Heart left ventricle (tissue), 16 donors: ENCODE measurements at regions not wholly inside any gene's neighbourhood (a gene's known extent, or its start where the extent isn't known, plus 50 kb on each side); places are given as distances from the start of the nearest gene placed in this dataset.

Source experiments
- ATAC-seq, 4 donors: fragments of 200-7000 bp; cut with Tn5 transposase; one replicate each; pipeline ENCODE4 v1.9.1; 2020 to 2022; ENCODE audit warnings: moderate library complexity in 4 of 4, mild to moderate bottlenecking in 3 of 4, moderate number of reproducible peaks in 1 of 4
- DNase-seq, 5 donors: peaks; one replicate each; pipeline ENCODE4 v3.0.0-alpha.2; 2020
- H3K27ac ChIP-seq, 12 donors: fragments of 200-600 bp; sonication (generic) in 4 of 12; one replicate each; pipeline versions ENCODE4 v1.5.0 to v1.8.0; 2016 to 2022; ENCODE audit warnings: mild to moderate bottlenecking in 2 of 12
- H3K27me3 ChIP-seq, 9 donors: fragments of 200-600 bp; sonication (generic) in 2 of 9; one replicate each; pipeline versions ENCODE4 v1.5.1 to v1.8.0; 2016 to 2022; ENCODE audit warnings: mild to moderate bottlenecking in 3 of 9
- H3K36me3 ChIP-seq, 9 donors: fragments of 200-600 bp; sonication (generic) in 2 of 9; one replicate each; pipeline versions ENCODE4 v1.5.0 to v1.8.0; 2018 to 2022; ENCODE audit warnings: mild to moderate bottlenecking in 2 of 9
- H3K4me1 ChIP-seq, 12 donors: fragments of 200-600 bp; sonication (generic) in 4 of 12; one replicate each; pipeline versions ENCODE4 v1.5.0 to v1.8.0; 2016 to 2022; ENCODE audit warnings: mild to moderate bottlenecking in 3 of 12
- H3K4me3 ChIP-seq, 12 donors: fragments of 200-600 bp; sonication (generic) in 4 of 12; one replicate each; pipeline versions ENCODE4 v1.5.0 to v1.8.0; 2017 to 2022; ENCODE audit warnings: mild to moderate bottlenecking in 9 of 12, moderate library complexity in 4 of 12
- H3K9me3 ChIP-seq, 12 donors: fragments of 200-600 bp; sonication (generic) in 4 of 12; one replicate each; pipeline versions ENCODE4 v1.5.0 to v1.8.0; 2016 to 2022; ENCODE audit warnings: mild to moderate bottlenecking in 1 of 12
- POLR2A ChIP-seq, 2 donors: fragments of 450-650 bp; IDR thresholded peaks; one replicate each; pipeline ENCODE4 v1.6.1; 2017; ENCODE audit warnings: antibody characterized with exemption in 2 of 2, mild to moderate bottlenecking in 2 of 2, moderate library complexity in 2 of 2
- WGBS, 4 donors: extraction: QIAGEN DNeasy Blood & Tissue Kit in 2 of 4; methylation state at CpG; one replicate each; pipeline versions ENCODE4 v1.1.5 to v1.1.7; 2013 to 2018; 5-methylcytosine and 5-hydroxymethylcytosine counted together
- intact Hi-C, 10 donors: fragments of 100-400 bp; cut with DNase I; formaldehyde crosslinking; loops; one replicate each; pipeline versions ENCODE4 v1.11.1 to v1.14.2; 2022
- TF ChIP-seq, protein P1 (sequence below), 12 donors: fragments of 200-600 bp; sonication (generic) in 4 of 12; IDR thresholded peaks; one replicate each; pipeline versions ENCODE4 v1.5.0 to v1.8.0; 2018 to 2022; ENCODE audit warnings: antibody characterized with exemption in 12 of 12, mild to moderate bottlenecking in 5 of 12
- donor health status: ischemic (EF 13 %, LVEDD 7.1; RV severe dilation, severe dysfunction).
- donor health status: healthy with polysubstance abuse.
- donor health status: DM: no; HTN: yes; CAD: no.
- donor health status: DM: no; HTN: no; CAD: no.
- donor health status: ischemic (EF 25% LVEDD 6.9; RV normal size, moderate dysfunction).
- donor health status: ischemic (EF 25% LVEDD 5.7; RV mildly dilated, moderate dysfunction).
- donor health status: healthy.
- donor health status: DM: yes; HTN: yes; CAD: no.
- donor health status: ischemic (EF 35%, LVEDD 5.7; RV mildly dilated, moderate dysfunction).
- donor health status: nonischemic (EF 11% LVEDD 7.7; RV severe dilation, severe dysfunction).
- donor health status: DM: yes; HTN: yes; CAD: no.
- donor health status: PGD.
- donor health status: ischemic (EF 29% LVEDD 5.4; RV normal size, mild dysfunction).
- donor health status: nonischemic (EF 23%, LVEDD 6.1; RV moderate dilation, normal function).

DNA sequence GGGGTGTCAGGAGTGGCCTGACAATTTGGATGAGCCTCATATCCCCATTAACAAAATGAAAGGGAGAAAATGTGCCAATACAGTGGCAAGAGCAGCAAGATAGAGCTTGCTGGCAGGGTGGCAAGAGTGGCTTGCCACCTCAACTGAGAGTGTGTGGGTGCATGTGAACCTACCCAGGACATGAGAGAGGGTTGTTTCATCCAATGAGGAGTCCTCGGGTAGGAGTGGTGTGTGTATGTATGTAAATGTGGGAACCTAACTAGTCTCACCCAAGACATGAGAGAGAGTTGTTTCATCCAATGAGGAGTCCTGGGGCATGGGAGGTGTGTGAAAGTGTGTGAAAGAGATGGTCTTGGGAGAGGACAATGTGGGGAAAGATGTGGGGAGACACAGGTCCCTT is 234.2 kb downstream of the RPS4Y2 start:
- Histone ChIP-seq H3K9me3 (no peaks in the 10 kb centered on the region), H3K36me3 (no peaks in the 10 kb centered on the region), H3K4me3 (no peak overlapping the region), H3K27me3 (no peaks in the 10 kb centered on the region), H3K4me1 (no peaks in the 10 kb centered on the region), H3K27ac (no peak overlapping the region)
- no peak for DNase-seq
- 41 to 58% methylated on average over 1 of the region's 1 CpG; no CpG with 5 or more reads in 2 of the 4 donors for WGBS, 4 donors
- intact Hi-C loops: no loop called here
- TF ChIP-seq, protein P1, sequence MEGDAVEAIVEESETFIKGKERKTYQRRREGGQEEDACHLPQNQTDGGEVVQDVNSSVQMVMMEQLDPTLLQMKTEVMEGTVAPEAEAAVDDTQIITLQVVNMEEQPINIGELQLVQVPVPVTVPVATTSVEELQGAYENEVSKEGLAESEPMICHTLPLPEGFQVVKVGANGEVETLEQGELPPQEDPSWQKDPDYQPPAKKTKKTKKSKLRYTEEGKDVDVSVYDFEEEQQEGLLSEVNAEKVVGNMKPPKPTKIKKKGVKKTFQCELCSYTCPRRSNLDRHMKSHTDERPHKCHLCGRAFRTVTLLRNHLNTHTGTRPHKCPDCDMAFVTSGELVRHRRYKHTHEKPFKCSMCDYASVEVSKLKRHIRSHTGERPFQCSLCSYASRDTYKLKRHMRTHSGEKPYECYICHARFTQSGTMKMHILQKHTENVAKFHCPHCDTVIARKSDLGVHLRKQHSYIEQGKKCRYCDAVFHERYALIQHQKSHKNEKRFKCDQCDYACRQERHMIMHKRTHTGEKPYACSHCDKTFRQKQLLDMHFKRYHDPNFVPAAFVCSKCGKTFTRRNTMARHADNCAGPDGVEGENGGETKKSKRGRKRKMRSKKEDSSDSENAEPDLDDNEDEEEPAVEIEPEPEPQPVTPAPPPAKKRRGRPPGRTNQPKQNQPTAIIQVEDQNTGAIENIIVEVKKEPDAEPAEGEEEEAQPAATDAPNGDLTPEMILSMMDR (IDR thresholded peaks at IDR 0.05): no peak
- TF ChIP-seq POLR2A (IDR thresholded peaks at IDR 0.05): no peak
- no peak for ATAC-seq

DNA sequence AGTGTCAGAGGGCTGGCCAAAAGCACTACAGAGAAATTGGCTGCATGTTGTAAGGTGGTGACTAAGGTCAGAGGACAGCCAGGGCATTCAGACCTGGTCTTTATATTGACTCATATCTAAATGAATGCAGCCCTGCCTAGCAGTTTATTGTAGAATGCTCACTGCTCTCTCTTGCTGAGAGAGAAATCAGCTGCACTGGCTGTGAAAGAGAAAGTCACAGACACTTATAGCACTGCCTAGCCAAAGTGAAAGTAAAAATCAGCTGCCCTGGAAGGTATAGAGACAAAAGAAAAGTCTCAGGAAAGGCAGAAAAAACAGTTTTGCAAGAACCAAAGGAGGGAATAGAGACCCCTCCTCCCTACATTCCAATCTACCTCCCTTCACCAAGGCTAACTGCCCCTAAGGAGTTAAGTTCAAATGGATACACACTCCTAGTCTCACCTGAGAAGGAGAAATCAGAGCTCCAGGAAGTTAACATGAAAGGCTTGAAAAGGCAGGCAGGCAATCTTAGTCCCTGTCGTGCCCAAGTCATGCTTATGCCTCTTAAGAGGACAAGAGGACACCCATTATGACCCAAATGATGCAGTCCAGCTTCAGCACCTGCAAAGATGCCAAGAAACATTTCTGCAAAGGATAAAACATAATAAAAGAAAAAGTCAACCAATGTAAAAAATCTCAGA is 235.1 kb downstream of the RPS4Y2 start:
- Histone ChIP-seq H3K36me3 (no peaks in the 10 kb centered on the region), H3K4me1 (no peaks in the 10 kb centered on the region), H3K9me3 (no peaks in the 10 kb centered on the region), H3K27me3 (no peaks in the 10 kb centered on the region), H3K4me3 (no peak overlapping the region), H3K27ac (no peak overlapping the region)
- 6 to 7% methylated on average over 1 of the region's 1 CpG; no CpG with 5 or more reads in 2 of the 4 donors for WGBS, 4 donors
- intact Hi-C loops: no loop called here
- TF ChIP-seq, protein P1 (IDR thresholded peaks at IDR 0.05): no peak
- no peak for TF ChIP-seq POLR2A (IDR thresholded peaks at IDR 0.05)
- ATAC-seq: no peak
- DNase-seq: no peak

DNA sequence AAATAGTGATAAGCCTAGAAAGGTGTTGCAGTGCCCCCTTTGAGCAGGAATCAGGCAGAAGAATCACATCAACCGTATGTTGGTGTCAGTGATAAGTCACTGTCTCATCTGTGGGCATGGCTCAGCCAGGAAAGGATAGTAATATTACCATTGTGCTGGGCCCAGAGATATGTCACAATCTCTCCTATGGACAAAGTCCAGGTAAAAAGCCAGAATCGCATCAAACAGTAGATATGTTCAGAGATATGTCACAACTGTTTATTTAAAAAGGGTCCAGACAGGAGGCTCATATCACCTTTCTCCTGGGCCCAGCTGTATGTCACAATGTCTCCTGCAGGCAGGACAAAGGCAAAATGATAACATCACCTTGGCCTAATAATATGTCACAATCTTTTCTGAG is 241.4 kb downstream of the RPS4Y2 start:
- intact Hi-C loops: no loop called here
- H3K27ac ChIP-seq: no peak overlapping the region
- TF ChIP-seq, protein P1 (IDR thresholded peaks at IDR 0.05): no peak
- no peak for TF ChIP-seq POLR2A (IDR thresholded peaks at IDR 0.05)
- no peaks in the 10 kb centered on the region for H3K36me3 ChIP-seq
- no peaks in the 10 kb centered on the region for H3K9me3 ChIP-seq
- 59% methylated on average over 2 of the region's 2 CpGs; no CpG with 5 or more reads in 2 of the 4 donors for WGBS, 4 donors
- H3K27me3 ChIP-seq: no peaks in the 10 kb centered on the region
- no peaks in the 10 kb centered on the region for H3K4me1 ChIP-seq
- ATAC-seq (no peak), DNase-seq (no peak)
- no peak overlapping the region for H3K4me3 ChIP-seq

DNA sequence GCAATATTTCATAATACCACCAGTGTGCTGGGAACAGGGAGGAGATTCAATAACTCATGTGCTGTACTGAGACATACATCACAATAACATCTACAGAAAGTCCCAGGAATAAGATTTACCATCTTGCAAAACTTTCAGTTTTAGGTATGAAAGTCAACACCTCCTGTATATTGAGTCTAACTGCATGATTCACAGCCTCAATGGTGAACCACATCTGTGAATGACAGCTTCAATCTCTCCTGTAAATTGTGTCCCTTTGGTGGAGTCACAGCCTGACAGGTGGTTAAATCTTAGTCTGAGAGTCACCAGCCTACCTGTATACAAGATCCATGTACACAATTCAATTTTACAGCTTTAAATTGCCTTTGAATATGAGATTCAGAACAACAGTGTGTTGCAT is 242.1 kb downstream of the RPS4Y2 start:
- no peak for TF ChIP-seq POLR2A (IDR thresholded peaks at IDR 0.05)
- TF ChIP-seq, protein P1 (IDR thresholded peaks at IDR 0.05): no peak
- no peaks in the 10 kb centered on the region for H3K4me1 ChIP-seq
- DNase-seq: no peak
- H3K9me3 ChIP-seq: no peaks in the 10 kb centered on the region
- no peaks in the 10 kb centered on the region for H3K36me3 ChIP-seq
- no peak overlapping the region for H3K27ac ChIP-seq
- intact Hi-C loops: no loop called here
- H3K4me3 ChIP-seq: no peak overlapping the region
- ATAC-seq: no peak
- H3K27me3 ChIP-seq: no peaks in the 10 kb centered on the region
